K562 (cell line): ENCODE measurements at regions not wholly inside any gene's neighbourhood (a gene's known extent, or its start where the extent isn't known, plus 50 kb on each side); places are given as distances from the start of the nearest gene placed in this dataset.

ENCODE experiments used
- ATAC-seq: fragments of 200-7000 bp; cut with Tn5 transposase; 3 replicates; pipeline ENCODE4 v1.9.1; 2020; ENCODE audit warnings: moderate library complexity
- BruUV-seq: library from RNA; stranded (reverse); fragments of 400-500 nt; replicated peaks from 2 replicates; lab custom pipeline; 2021; lab: Mats Ljungman, UMichigan
- CTCF ChIA-PET: fragments of 300-600 bp; formaldehyde crosslinking; extraction: SDS; loops from one replicate; lab custom pipeline; 2021; ENCODE audit warnings: low intra/inter-chr PET ratio; lab: Yijun Ruan, JAX
- POLR2A ChIA-PET: fragments of 300-600, 350-650 bp; sonication (Branson Sonifier 250); formaldehyde crosslinking; extraction: SDS; loops from one replicate; lab custom pipeline; 2021; ENCODE audit warnings: antibody characterized with exemption, inconsistent platforms; lab: Yijun Ruan, JAX
- DNase-seq, 4 experiments: peaks; one replicate each; pipeline versions ENCODE4 v3.0.0 to v3.0.0-alpha.2; 2011 to 2018; ENCODE audit warnings: low spot score in 3 of 4, mixed read lengths in 3 of 4; ENCODE audit errors: extremely low read depth in 1 of 4
- FAIRE-seq: peaks from 2 replicates; lab custom pipeline; 2011; peaks lifted over from hg19 to GRCh38; lab: Jason Lieb, UNC
- H2AFZ ChIP-seq: 2 replicates; pipeline ENCODE4 v1.6.0; 2011; ENCODE audit warnings: low read depth, low read length, control low read depth, inconsistent platforms
- H3K27ac ChIP-seq: fragments of 200-600 bp; 3 replicates; pipeline ENCODE4 v1.8.0; 2011; ENCODE audit warnings: low read depth, mild to moderate bottlenecking, control low read depth, inconsistent platforms, low read length, moderate library complexity, mixed read lengths; ENCODE audit errors: extremely low read depth
- H3K27me3 ChIP-seq, 2 experiments: fragments of 300-600 bp in 1 of 2; 2 replicates in 1 of 2; 3 replicates in 1 of 2; pipeline versions ENCODE4 v1.6.0 to v1.8.0; 2011; ENCODE audit warnings: inconsistent platforms in 2 of 2, low read length in 2 of 2, mild to moderate bottlenecking in 1 of 2, mixed read lengths in 1 of 2, moderate library complexity in 1 of 2; ENCODE audit not compliant: control insufficient read depth in 2 of 2, insufficient read depth in 2 of 2
- H3K36me3 ChIP-seq: fragments of 300-600 bp; 3 replicates; pipeline ENCODE4 v1.8.0; 2011; ENCODE audit warnings: mild to moderate bottlenecking, low read length, inconsistent platforms; ENCODE audit not compliant: control insufficient read depth, insufficient read depth
- H3K4me1 ChIP-seq, 2 experiments: fragments of 200-600 bp in 1 of 2; replicated peaks in 1 of 2; 2 replicates in 1 of 2; 3 replicates in 1 of 2; pipeline versions ENCODE4 v1.5.1 to v1.8.0; 2011; ENCODE audit warnings: inconsistent platforms in 2 of 2, low read length in 2 of 2, mild to moderate bottlenecking in 1 of 2, mixed read lengths in 1 of 2, moderate library complexity in 1 of 2; ENCODE audit not compliant: control insufficient read depth in 2 of 2, insufficient read depth in 2 of 2
- H3K4me2 ChIP-seq: 2 replicates; pipeline ENCODE4 v1.6.1; 2011; ENCODE audit warnings: low read length, control low read depth, inconsistent platforms, mixed read lengths; ENCODE audit not compliant: insufficient read depth
- H3K4me3 ChIP-seq: fragments of 200-600 bp; sonication (generic), shearing (Covaris generic); 2 replicates; pipeline ENCODE4 v1.5.1; 2016; ENCODE audit warnings: control low read depth, inconsistent platforms
- H3K79me2 ChIP-seq: fragments of 200-600 bp; 3 replicates; pipeline ENCODE4 v1.8.0; 2011; ENCODE audit warnings: low read length, inconsistent platforms; ENCODE audit not compliant: control insufficient read depth, insufficient read depth
- H3K9ac ChIP-seq, 2 experiments: 2 replicates each; pipeline versions ENCODE4 v1.6.0 to v1.6.1; 2011; ENCODE audit warnings: low read depth in 2 of 2, low read length in 2 of 2, control low read depth in 1 of 2, inconsistent platforms in 1 of 2, mild to moderate bottlenecking in 1 of 2, mixed read lengths in 1 of 2; ENCODE audit not compliant: insufficient read depth in 1 of 2
- H3K9me1 ChIP-seq: one replicate; pipeline ENCODE4 v1.6.0; 2011; ENCODE audit warnings: inconsistent platforms, mild to moderate bottlenecking, low read length, moderate library complexity; ENCODE audit not compliant: control insufficient read depth, insufficient read depth
- H3K9me3 ChIP-seq: replicated peaks from 2 replicates; pipeline ENCODE4 v1.5.1; 2011; ENCODE audit warnings: low read depth, low read length, inconsistent platforms; ENCODE audit not compliant: control insufficient read depth, insufficient read depth
- H4K20me1 ChIP-seq: replicated peaks from 2 replicates; pipeline ENCODE4 v1.6.1; 2011; ENCODE audit warnings: low read length, inconsistent platforms, mixed read lengths; ENCODE audit not compliant: control insufficient read depth, insufficient read depth
- AFF4 ChIP-seq: sonication (generic); formaldehyde crosslinking; IDR thresholded peaks from 2 replicates; pipeline ENCODE4 v1.8.0; 2023; ENCODE audit warnings: mild to moderate bottlenecking, missing genetic modification reagents
- ARID4B ChIP-seq: sonication (generic); formaldehyde crosslinking; IDR thresholded peaks from 2 replicates; pipeline ENCODE4 v1.8.0; 2022; ENCODE audit warnings: mild to moderate bottlenecking, missing genetic modification reagents
- ATF3 ChIP-seq, 2 experiments: fragments of 450-650 bp in 1 of 2; sonication (generic) in 1 of 2; formaldehyde crosslinking in 1 of 2; IDR thresholded peaks in 1 of 2; conservative IDR thresholded peaks in 1 of 2; 2 replicates each; pipeline versions ENCODE4 v1.6.1 to v1.8.1; 2016 to 2023; ENCODE audit warnings: mild to moderate bottlenecking in 2 of 2, moderate library complexity in 2 of 2, inconsistent platforms in 1 of 2, missing genetic modification reagents in 1 of 2
- ETV5 ChIP-seq: sonication (generic); formaldehyde crosslinking; IDR thresholded peaks from 2 replicates; pipeline ENCODE4 v1.4.0; 2020; ENCODE audit warnings: low read depth, mild to moderate bottlenecking, missing genetic modification reagents
- FOXP1 ChIP-seq: sonication (generic); formaldehyde crosslinking; IDR thresholded peaks from 2 replicates; pipeline ENCODE4 v1.8.0; 2022; ENCODE audit warnings: mild to moderate bottlenecking, missing genetic modification reagents
- GABPB2 ChIP-seq: fragments of 250-450 bp; sonication (Bioruptor Pico); conservative IDR thresholded peaks from 2 replicates; pipeline ENCODE4 v1.5.1; 2021; ENCODE audit warnings: mild to moderate bottlenecking
- HDGF ChIP-seq: fragments of 450-650 bp; IDR thresholded peaks from 2 replicates; pipeline ENCODE4 v1.6.1; 2016
- LARP7 ChIP-seq: fragments of 450-650 bp; IDR thresholded peaks from 2 replicates; pipeline ENCODE4 v1.6.1; 2016
- MAFG ChIP-seq: fragments of 450-650 bp; conservative IDR thresholded peaks from 2 replicates; pipeline ENCODE4 v1.6.1; 2016; ENCODE audit warnings: missing genetic modification characterization, missing compliant biosample characterization
- PRMT5 ChIP-seq: sonication (generic); formaldehyde crosslinking; IDR thresholded peaks from 2 replicates; pipeline ENCODE4 v1.5.0; 2020; ENCODE audit warnings: missing genetic modification reagents
- TGIF2 ChIP-seq: sonication (generic); formaldehyde crosslinking; IDR thresholded peaks from 2 replicates; pipeline ENCODE4 v1.8.1; 2022; ENCODE audit warnings: mild to moderate bottlenecking, missing genetic modification reagents, moderate library complexity
- TSC22D4 ChIP-seq: fragments of 450-650 bp; IDR thresholded peaks from 2 replicates; pipeline ENCODE4 v1.6.1; 2016; ENCODE audit warnings: missing genetic modification characterization, missing biosample characterization, control low read depth
- ZNF512 ChIP-seq: IDR thresholded peaks from 2 replicates; pipeline ENCODE4 v1.6.1; 2016; ENCODE audit warnings: missing genetic modification characterization, missing compliant biosample characterization
- WGBS: fragments of 100-300 bp; shearing (Covaris generic); methylation state at CpG from one replicate; pipeline ENCODE4 v1.1.6; 2016; ENCODE audit warnings: low coverage, mixed read lengths; ENCODE audit not compliant: insufficient coverage; ENCODE audit errors: missing lambda C conversion rate; 5-methylcytosine and 5-hydroxymethylcytosine counted together
- in situ Hi-C: fragments of 300-500 bp; cut with MboI; formaldehyde crosslinking; loops from 4 replicates; pipeline ENCODE4 v1.15.0; 2018; ENCODE audit warnings: inconsistent platforms, mixed read lengths
- intact Hi-C: fragments of 100-400 bp; cut with micrococcal nuclease; formaldehyde crosslinking; loops from 2 replicates; pipeline ENCODE4 v1.14.2; 2022

GRCh38 chr3:21159543-21159906 lies 591.5 kb downstream of the ZNF385D start:
- Histone ChIP-seq H3K27me3 (no peaks in the 10 kb centered on the region), H3K4me2 (no peak overlapping the region), H4K20me1 (no peaks in the 10 kb centered on the region), H3K79me2 (no peaks in the 10 kb centered on the region), H3K27ac (no peak overlapping the region), H3K9ac (no peak overlapping the region), H2AFZ (no peak overlapping the region), H3K4me1 (no peaks in the 10 kb centered on the region), H3K36me3 (no peaks in the 10 kb centered on the region), H3K9me3 (no peaks in the 10 kb centered on the region), H3K4me3 (no peak overlapping the region), H3K9me1 (no peaks in the 10 kb centered on the region)
- DNase-seq (no peak), ATAC-seq (no peak), FAIRE-seq (no peak)
- 2% methylated on average over 2 of the region's 2 CpGs for WGBS
- in situ Hi-C loops = no loop called here
- ChIA-PET CTCF (no interaction called here), POLR2A (interaction anchor here (0.6 to 0.8 kb wide), 2 partner anchors 11 to 680 kb away, joined by 3 read pairs; no protein-coding TSS in a partner anchor)
- intact Hi-C loops = no loop called here
- BruUV-seq = no TSS peak
- TF ChIP-seq GABPB2 (no peak), HDGF (no peak), PRMT5 (CRISPR knock-in tag) (no peak), FOXP1 (no peak), TGIF2 (CRISPR knock-in tag) (no peak), TSC22D4 (tag) (no peak), ARID4B (CRISPR knock-in tag) (no peak), ATF3 (IDR thresholded peaks at IDR 0.05) (no peak), ATF3 (CRISPR knock-in tag; conservative IDR thresholded peaks at IDR 0.05) (no peak), MAFG (tag) (no peak), LARP7 (no peak), ETV5 (CRISPR knock-in tag) (no peak), AFF4 (CRISPR knock-in tag) (no peak), ZNF512 (tag) (no peak)
